H1 (cell line): ENCODE measurements at regions not wholly inside any gene's neighbourhood (a gene's known extent, or its start where the extent isn't known, plus 50 kb on each side); places are given as distances from the start of the nearest gene placed in this dataset.

Experiments used
- CTCF ChIA-PET: fragments of 300-600 bp; sonication (Branson Sonifier 250); formaldehyde crosslinking; loops from one replicate; lab custom pipeline; 2021; ENCODE audit not compliant: partially characterized antibody; lab: Charles Lee
- POLR2A ChIA-PET: fragments of 300-600 bp; sonication (Branson Sonifier 250); formaldehyde crosslinking; loops from one replicate; lab custom pipeline; 2021; ENCODE audit warnings: inconsistent platforms; ENCODE audit not compliant: partially characterized antibody; lab: Charles Lee
- DNase-seq, 2 experiments: peaks; one replicate each; pipeline versions ENCODE4 v3.0.0 to v3.0.0-alpha.2; 2010 to 2022; ENCODE audit warnings: low spot score in 2 of 2, low read depth in 1 of 2, mixed read lengths in 1 of 2
- FAIRE-seq: peaks from 2 replicates; lab custom pipeline; 2011; peaks lifted over from hg19 to GRCh38; lab: Jason Lieb, UNC
- H2AFZ ChIP-seq: 2 replicates; pipeline ENCODE4 v1.8.1; 2012; ENCODE audit warnings: low read length, inconsistent platforms
- H2AK5ac ChIP-seq: 2 replicates; pipeline ENCODE4 v1.6.1; 2013; ENCODE audit warnings: low read depth, low read length
- H2BK120ac ChIP-seq: replicated peaks from 2 replicates; pipeline ENCODE3; 2013; ENCODE audit warnings: low read depth, low read length, inconsistent platforms
- H2BK12ac ChIP-seq: 2 replicates; pipeline ENCODE4 v1.6.1; 2013; ENCODE audit warnings: low read depth, low read length
- H2BK15ac ChIP-seq: 2 replicates; pipeline ENCODE4 v1.6.1; 2013; ENCODE audit warnings: low read length
- H2BK20ac ChIP-seq: 2 replicates; pipeline ENCODE4 v1.6.1; 2013; ENCODE audit warnings: low read length
- H2BK5ac ChIP-seq: 2 replicates; pipeline ENCODE4 v1.6.1; 2013; ENCODE audit warnings: low read depth, low read length
- H3K14ac ChIP-seq: 2 replicates; pipeline ENCODE4 v1.6.1; 2013; ENCODE audit warnings: inconsistent platforms; ENCODE audit not compliant: insufficient read length
- H3K18ac ChIP-seq: 2 replicates; pipeline ENCODE4 v1.6.1; 2013; ENCODE audit warnings: low read length; ENCODE audit errors: extremely low read depth
- H3K23ac ChIP-seq: 2 replicates; pipeline ENCODE4 v1.6.1; 2013; ENCODE audit warnings: inconsistent platforms; ENCODE audit not compliant: insufficient read length
- H3K23me2 ChIP-seq: 2 replicates; pipeline ENCODE4 v1.6.1; 2013; ENCODE audit warnings: low read depth, low read length
- H3K27ac ChIP-seq: 2 replicates; pipeline ENCODE4 v1.6.1; 2011; ENCODE audit warnings: low read depth, low read length, inconsistent platforms
- H3K27me3 ChIP-seq, 4 experiments: replicated peaks in 1 of 4; 1 replicate in 1 of 4; 2 replicates in 3 of 4; pipeline versions ENCODE4 v1.6.1 to v1.8.1; 2011 to 2013; ENCODE audit warnings: low read length in 3 of 4, mild to moderate bottlenecking in 3 of 4, inconsistent platforms in 2 of 4, mixed read lengths in 2 of 4, moderate library complexity in 1 of 4; ENCODE audit not compliant: control insufficient read depth in 3 of 4, insufficient read depth in 3 of 4; ENCODE audit errors: extremely low read depth in 1 of 4
- H3K36me3 ChIP-seq, 4 experiments: 2 replicates each; pipeline versions ENCODE4 v1.6.1 to v1.8.1; 2011 to 2013; ENCODE audit warnings: mild to moderate bottlenecking in 4 of 4, low read length in 3 of 4, moderate library complexity in 2 of 4, control low read depth in 1 of 4, inconsistent platforms in 1 of 4; ENCODE audit not compliant: insufficient read depth in 4 of 4, control insufficient read depth in 2 of 4
- H3K4ac ChIP-seq: replicated peaks from 2 replicates; pipeline ENCODE3; 2013; ENCODE audit warnings: low read length, low read depth, mixed read lengths, inconsistent platforms; ENCODE audit not compliant: insufficient read length
- H3K4me1 ChIP-seq, 4 experiments: replicated peaks in 1 of 4; 1 replicate in 1 of 4; 2 replicates in 3 of 4; pipeline versions ENCODE4 v1.6.1 to v1.8.1; 2011 to 2013; ENCODE audit warnings: low read length in 3 of 4, inconsistent platforms in 2 of 4, mixed read lengths in 1 of 4; ENCODE audit not compliant: insufficient read depth in 4 of 4, control insufficient read depth in 3 of 4
- H3K4me2 ChIP-seq, 2 experiments: 2 replicates each; pipeline versions ENCODE4 v1.6.1 to v1.8.1; 2011 to 2013; ENCODE audit warnings: low read depth in 2 of 2, low read length in 2 of 2, control low read depth in 1 of 2, inconsistent platforms in 1 of 2, mild to moderate bottlenecking in 1 of 2; ENCODE audit not compliant: insufficient read depth in 1 of 2
- H3K4me3 ChIP-seq, 4 experiments: fragments of 200-600, 300-600 bp in 1 of 4; sonication (generic), shearing (Covaris generic), sonication (Bioruptor Twin) in 1 of 4; 2 replicates each; pipeline versions ENCODE4 v1.5.1 to v1.8.1; 2011 to 2016; ENCODE audit warnings: low read length in 4 of 4, low read depth in 3 of 4, control low read depth in 2 of 4, inconsistent platforms in 2 of 4, mild to moderate bottlenecking in 2 of 4, mixed read lengths in 1 of 4, moderate library complexity in 1 of 4; ENCODE audit not compliant: insufficient read depth in 2 of 4; ENCODE audit errors: extremely low read depth in 1 of 4
- H3K56ac ChIP-seq: replicated peaks from 2 replicates; pipeline ENCODE3; 2013; ENCODE audit warnings: low read depth, mild to moderate bottlenecking, mixed read lengths, low read length, inconsistent platforms; ENCODE audit not compliant: insufficient read length
- H3K79me1 ChIP-seq: 2 replicates; pipeline ENCODE4 v1.6.1; 2013; ENCODE audit warnings: low read depth, low read length, control low read depth
- H3K79me2 ChIP-seq, 2 experiments: 2 replicates each; pipeline versions ENCODE4 v1.6.1 to v1.8.1; 2012 to 2013; ENCODE audit warnings: low read length in 2 of 2, mild to moderate bottlenecking in 2 of 2, inconsistent platforms in 1 of 2; ENCODE audit not compliant: insufficient read depth in 2 of 2, control insufficient read depth in 1 of 2
- H3K9ac ChIP-seq, 4 experiments: replicated peaks in 1 of 4; 1 replicate in 1 of 4; 2 replicates in 3 of 4; pipeline versions ENCODE4 v1.6.1 to v1.8.1; 2011 to 2013; ENCODE audit warnings: low read depth in 3 of 4, low read length in 3 of 4, control low read depth in 2 of 4, mild to moderate bottlenecking in 2 of 4, moderate library complexity in 2 of 4, inconsistent platforms in 1 of 4; ENCODE audit errors: extremely low read depth in 1 of 4
- H3K9me3 ChIP-seq, 2 experiments: 2 replicates each; pipeline versions ENCODE4 v1.6.1 to v1.8.1; 2012 to 2013; ENCODE audit warnings: mild to moderate bottlenecking in 2 of 2, moderate library complexity in 2 of 2, control low read depth in 1 of 2, inconsistent platforms in 1 of 2, low read depth in 1 of 2, low read length in 1 of 2, mixed read lengths in 1 of 2; ENCODE audit not compliant: insufficient read depth in 2 of 2
- H4K20me1 ChIP-seq, 2 experiments: replicated peaks in 1 of 2; 2 replicates each; pipeline versions ENCODE3 to v1.8.1; 2011 to 2013; ENCODE audit warnings: inconsistent platforms in 2 of 2, low read length in 2 of 2, mild to moderate bottlenecking in 1 of 2; ENCODE audit not compliant: insufficient read depth in 2 of 2, control insufficient read depth in 1 of 2
- H4K5ac ChIP-seq: 2 replicates; pipeline ENCODE4 v1.6.1; 2013; ENCODE audit warnings: low read length, low read depth, mixed read lengths, inconsistent platforms; ENCODE audit not compliant: insufficient read length
- H4K8ac ChIP-seq: 2 replicates; pipeline ENCODE4 v1.8.0; 2013; ENCODE audit warnings: mild to moderate bottlenecking, moderate library complexity, low read length, inconsistent platforms; ENCODE audit not compliant: insufficient read depth; ENCODE audit errors: extremely low read depth
- H4K91ac ChIP-seq: replicated peaks from 2 replicates; pipeline ENCODE3; 2013; ENCODE audit warnings: low read length, mixed read lengths, inconsistent platforms; ENCODE audit not compliant: insufficient read length
- BACH1 ChIP-seq: IDR thresholded peaks from 2 replicates; pipeline ENCODE4 v1.6.1; 2012; ENCODE audit warnings: low read length, improper control_type of control experiment
- EP300 ChIP-seq, 2 experiments: IDR thresholded peaks; 1 replicate in 1 of 2; 2 replicates in 1 of 2; pipeline ENCODE4 v1.6.1; 2011 to 2012; ENCODE audit warnings: low read depth in 2 of 2, low read length in 2 of 2, mild to moderate bottlenecking in 2 of 2, borderline replicate concordance in 1 of 2, inconsistent platforms in 1 of 2, moderate library complexity in 1 of 2
- HDAC2 ChIP-seq, 2 experiments: fragments of 300-600 bp in 1 of 2; sonication (generic) in 1 of 2; IDR thresholded peaks; 2 replicates each; pipeline ENCODE4 v1.6.1; 2011 to 2012; ENCODE audit warnings: low read depth in 2 of 2, low read length in 2 of 2, mild to moderate bottlenecking in 2 of 2, moderate library complexity in 2 of 2, borderline replicate concordance in 1 of 2, inconsistent platforms in 1 of 2
- SAP30 ChIP-seq: fragments of 300-600 bp; sonication (generic); IDR thresholded peaks from 2 replicates; pipeline ENCODE4 v1.7.1; 2012; ENCODE audit warnings: low read length, moderate library complexity, mild to moderate bottlenecking, inconsistent platforms; ENCODE audit not compliant: insufficient read depth, insufficient replicate concordance
- SP1 ChIP-seq: IDR thresholded peaks from 2 replicates; pipeline ENCODE4 v1.6.1; 2011; ENCODE audit warnings: low read depth, low read length
- TAF1 ChIP-seq: IDR thresholded peaks from 2 replicates; pipeline ENCODE4 v1.6.1; 2011; ENCODE audit warnings: mild to moderate bottlenecking, low read depth, low read length
- WGBS, 2 experiments: shearing (Covaris generic) in 1 of 2; methylation state at CpG; one replicate each; pipeline versions ENCODE4 v1.1.6 to v1.1.7; 2013 to 2015; ENCODE audit warnings: low lambda C conversion rate in 2 of 2, mixed read lengths in 2 of 2, inconsistent platforms in 1 of 2, low coverage in 1 of 2, missing lambda C conversion rate in 1 of 2; ENCODE audit not compliant: insufficient replicate concordance in 2 of 2, insufficient coverage in 1 of 2, insufficient read length in 1 of 2; ENCODE audit errors: extremely low coverage in 1 of 2, missing lambda C conversion rate in 1 of 2; 5-methylcytosine and 5-hydroxymethylcytosine counted together

DNA sequence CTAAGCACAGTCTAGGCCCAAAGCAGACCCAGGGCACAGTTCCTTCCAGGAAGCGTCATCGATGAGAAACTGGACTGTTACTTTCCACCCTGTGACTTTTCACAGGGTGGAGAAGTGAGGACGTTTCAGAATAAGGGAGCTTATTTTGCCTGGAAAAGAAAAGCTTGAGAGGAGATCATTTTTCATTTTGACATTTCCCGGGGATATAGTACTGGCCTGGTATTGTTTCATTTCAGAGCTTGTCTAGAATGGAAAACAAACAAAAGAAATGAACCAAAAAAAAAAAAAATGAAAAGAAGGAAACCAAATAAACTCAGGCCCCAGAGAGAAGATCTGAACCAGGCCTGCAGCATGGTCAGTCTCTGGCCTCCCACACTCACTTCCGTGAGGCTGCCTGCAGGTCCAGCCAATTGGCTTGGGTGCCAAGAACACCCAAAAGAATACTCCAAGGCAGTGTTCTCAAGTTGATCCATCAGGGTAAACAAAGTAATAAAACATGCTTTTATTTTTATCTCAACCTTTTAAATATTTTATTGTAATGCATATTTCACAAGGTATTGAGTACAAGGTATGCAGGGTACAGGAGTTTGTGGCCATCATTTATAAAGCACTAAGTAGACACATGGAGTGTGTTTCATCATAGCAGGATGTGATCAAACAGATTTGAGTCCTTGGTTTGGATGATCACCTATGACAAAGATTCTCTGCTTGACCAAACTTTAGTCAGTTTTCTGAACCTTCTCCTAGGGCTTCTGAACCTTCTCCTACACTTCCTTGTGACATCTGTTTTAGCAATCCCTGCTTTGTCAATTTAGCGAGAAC is 176.9 kb upstream of the GGTLC1 start:
- Histone ChIP-seq H2BK12ac (no peak overlapping the region), H4K20me1 (no peaks in the 10 kb centered on the region), H3K9ac (no peak overlapping the region), H3K4ac (no peak overlapping the region), H3K79me1 (no peaks in the 10 kb centered on the region), H3K4me1 (peaks cover 0 to 4% (median 2%) of the 10 kb centered on the region in 4 experiments; a peak in 5 of 7 replicates), H3K18ac (no peak overlapping the region), H3K79me2 (no peaks in the 10 kb centered on the region), H3K23me2 (no peaks in the 10 kb centered on the region), H3K36me3 (no peaks in the 10 kb centered on the region), H3K9me3 (no peaks in the 10 kb centered on the region), H2AFZ (peak overlapping the region; percentile 35; the same call in 1 of the 2 replicates), H2BK120ac (no peak overlapping the region), H3K4me2 (no peak overlapping the region), H4K8ac (no peak overlapping the region), H4K5ac (no peak overlapping the region), H2BK15ac (no peak overlapping the region), H3K27ac (no peak overlapping the region), H4K91ac (no peak overlapping the region), H2AK5ac (no peak overlapping the region), H2BK5ac (no peak overlapping the region), H3K56ac (no peak overlapping the region), H2BK20ac (peak overlapping the region; percentile 6; the same call in 1 of the 2 replicates), H3K27me3 (peaks cover 0 to 1% (median 0%) of the 10 kb centered on the region in 4 experiments; a peak in 1 of 7 replicates), H3K14ac (no peak overlapping the region), H3K4me3 (no peak overlapping the region), H3K23ac (no peak overlapping the region)
- DNase-seq, result no peak
- WGBS, 2 experiments, result 83% methylated on average over 6 of the region's 6 CpGs; no CpG with 5 or more reads in 1 of the 2 experiments
- ChIA-PET POLR2A (no interaction called here), CTCF (interaction anchor here (0.6 to 9.0 kb wide), 10 partner anchors 8 to 448 kb away, joined by 3 to 89 read pairs (median 4); no protein-coding TSS in a partner anchor)
- FAIRE-seq, result no peak
- TF ChIP-seq BACH1, result no peak
- TF ChIP-seq SAP30, result no peak
- TF ChIP-seq TAF1, result no peak
- no peak for TF ChIP-seq SP1
- no peak for TF ChIP-seq EP300 (IDR thresholded peaks at IDR 0.05; ENCODE audit: borderline replicate concordance in 1 of 2, low read depth in 2 of 2, low read length in 2 of 2)
- no peak for TF ChIP-seq HDAC2 (IDR thresholded peaks at IDR 0.05; ENCODE audit: borderline replicate concordance in 1 of 2, low read depth in 2 of 2, low read length in 2 of 2)
